ENCODE measurements at regions not wholly inside any gene's neighbourhood (a gene's known extent, or its start where the extent isn't known, plus 50 kb on each side); places are given as distances from the start of the nearest gene placed in this dataset.

- DNase-seq: no peak
These were observed 181.7 kb upstream of the SLC30A5 start for GRCh38 chr5:68911840-68912690.

GRCh38 chr5:68915079-68915478 is 178.7 kb upstream of the SLC30A5 start:
- no peak for DNase-seq

GRCh38 chr5:68918306-68918705 is 175.5 kb upstream of the SLC30A5 start:
- DNase-seq: no peak

GRCh38 chr5:68919988-68920490 is 173.8 kb upstream of the SLC30A5 start:
- no peak for DNase-seq

GRCh38 chr5:68920888-68921287 is 172.9 kb upstream of the SLC30A5 start:
- no peak for DNase-seq

- DNase-seq: no peak
These were observed 171.4 kb upstream of the SLC30A5 start for GRCh38 chr5:68922172-68922987.

- DNase-seq: no peak
These were observed 169.2 kb upstream of the SLC30A5 start for GRCh38 chr5:68924481-68925145.

GRCh38 chr5:68928617-68929302 is 165.1 kb upstream of the SLC30A5 start:
- no peak for DNase-seq

GRCh38 chr5:68930139-68930538 is 163.7 kb upstream of the SLC30A5 start:
- DNase-seq: no peak

GRCh38 chr5:68932830-68933434 is 160.9 kb upstream of the SLC30A5 start:
- DNase-seq: peak; percentile 23

GRCh38 chr5:68942169-68942568 is 151.6 kb upstream of the SLC30A5 start:
- DNase-seq: no peak

- DNase-seq: no peak
These were observed 147.1 kb upstream of the SLC30A5 start for GRCh38 chr5:68946728-68947127.

- DNase-seq: no peak
These were observed 145.8 kb upstream of the SLC30A5 start for GRCh38 chr5:68947986-68948385.

- no peak for DNase-seq
These were observed 144.6 kb upstream of the SLC30A5 start for GRCh38 chr5:68949256-68949655.

- no peak for DNase-seq
These were observed 144.1 kb upstream of the SLC30A5 start for GRCh38 chr5:68949711-68950110.

- no peak for DNase-seq
These were observed 143.7 kb upstream of the SLC30A5 start for GRCh38 chr5:68950125-68950524.

- DNase-seq: no peak
These were observed 142.9 kb upstream of the SLC30A5 start for GRCh38 chr5:68950930-68951329.

- no peak for DNase-seq
These were observed 140.5 kb upstream of the SLC30A5 start for GRCh38 chr5:68953231-68953874.

- DNase-seq: no peak
These were observed 139.8 kb upstream of the SLC30A5 start for GRCh38 chr5:68953875-68954617.

- DNase-seq: no peak
These were observed 139.2 kb upstream of the SLC30A5 start for GRCh38 chr5:68954618-68954910.

- DNase-seq: no peak
These were observed 136.2 kb upstream of the SLC30A5 start for GRCh38 chr5:68957591-68957990.
